CD4-positive, alpha-beta T cell treated with Interleukin-2 at 100 ng/mL for 4 hours (primary cell): ENCODE measurements at regions not wholly inside any gene's neighbourhood (a gene's known extent, or its start where the extent isn't known, plus 50 kb on each side); places are given as distances from the start of the nearest gene placed in this dataset.

Source experiments
- DNase-seq: peaks from one replicate; pipeline ENCODE4 v3.0.0-alpha.2; 2020; ENCODE audit warnings: low spot score

GRCh38 chr10:78320506-78320905, 286.8 kb downstream of the RPS24 start:
- DNase-seq: no peak

GRCh38 chr10:78321000-78321399, 287.3 kb downstream of the RPS24 start:
- no peak for DNase-seq

- no peak for DNase-seq
Measured at GRCh38 chr10:78321500-78321899, 287.8 kb downstream of the RPS24 start.

- DNase-seq: no peak
Measured at GRCh38 chr10:78326372-78326771, 292.7 kb downstream of the RPS24 start.

- no peak for DNase-seq
Measured at GRCh38 chr10:78327778-78328591, 294.3 kb downstream of the RPS24 start.

GRCh38 chr10:78328592-78329404, 295.1 kb downstream of the RPS24 start:
- no peak for DNase-seq

- DNase-seq: no peak
Measured at GRCh38 chr10:78330884-78331283, 297.2 kb downstream of the RPS24 start.

- DNase-seq: no peak
Measured at GRCh38 chr10:78331391-78331922, 297.8 kb downstream of the RPS24 start.

- no peak for DNase-seq
Measured at GRCh38 chr10:78332012-78332411, 298.3 kb downstream of the RPS24 start.

- no peak for DNase-seq
Measured at GRCh38 chr10:78332657-78333056, 299.0 kb downstream of the RPS24 start.

- no peak for DNase-seq
Measured at GRCh38 chr10:78333362-78334143, 299.9 kb downstream of the RPS24 start.

GRCh38 chr10:78335371-78335690, 301.7 kb downstream of the RPS24 start:
- DNase-seq: no peak

- DNase-seq: no peak
Measured at GRCh38 chr10:78335691-78336401, 302.2 kb downstream of the RPS24 start.

- DNase-seq: no peak
Measured at GRCh38 chr10:78336402-78336791, 302.7 kb downstream of the RPS24 start.

GRCh38 chr10:78337016-78337415, 303.4 kb downstream of the RPS24 start:
- no peak for DNase-seq

GRCh38 chr10:78337646-78338391, 304.2 kb downstream of the RPS24 start:
- DNase-seq: no peak

- DNase-seq: no peak
Measured at GRCh38 chr10:78338717-78339116, 305.1 kb downstream of the RPS24 start.

GRCh38 chr10:78339251-78339650, 305.6 kb downstream of the RPS24 start:
- DNase-seq: no peak

GRCh38 chr10:78341953-78342614, 308.4 kb downstream of the RPS24 start:
- no peak for DNase-seq
